ENCODE measurements at regions not wholly inside any gene's neighbourhood (a gene's known extent, or its start where the extent isn't known, plus 50 kb on each side); places are given as distances from the start of the nearest gene placed in this dataset.

- Histone ChIP-seq H3K9ac (ENCODE audit: low read length) (no peak overlapping the region), H3K4me1 (ENCODE audit: control insufficient read depth in 2 of 2, insufficient read depth in 2 of 2, low read length in 2 of 2) (no peaks in the 10 kb centered on the region), H4K20me1 (ENCODE audit: control insufficient read depth, insufficient read depth, low read length, poor library complexity, severe bottlenecking) (no peaks in the 10 kb centered on the region), H3K27ac (ENCODE audit: low read length in 2 of 2) (no peak overlapping the region), H3K4me2 (replicated peaks; ENCODE audit: low read depth, low read length, poor library complexity, severe bottlenecking) (no peak overlapping the region), H3K4me3 (ENCODE audit: control extremely low read depth in 1 of 5, extremely low read depth in 1 of 5, insufficient read depth in 1 of 5, low read depth in 2 of 5, low read length in 4 of 5) (no peak overlapping the region), H2AFZ (ENCODE audit: insufficient read depth, low read depth, low read length, poor library complexity, severe bottlenecking) (no peak overlapping the region), H3K9me3 (ENCODE audit: control extremely low read depth in 1 of 3, control insufficient read depth in 2 of 3, insufficient read depth in 1 of 3, low read length in 2 of 3) (no peaks in the 10 kb centered on the region), H3K79me2 (ENCODE audit: control insufficient read depth, insufficient read depth, low read length) (no peaks in the 10 kb centered on the region), H3K36me3 (replicated peaks in 1 of 2; ENCODE audit: control extremely low read depth in 1 of 2, control insufficient read depth in 1 of 2, extremely low read depth in 1 of 2, insufficient read depth in 2 of 2, low read length in 1 of 2) (no peaks in the 10 kb centered on the region), H3K27me3 (replicated peaks in 1 of 4; ENCODE audit: control extremely low read depth in 1 of 4, control insufficient read depth in 3 of 4, insufficient read depth in 4 of 4, low read length in 3 of 4) (no peaks in the 10 kb centered on the region)
- TF ChIP-seq CTCF (IDR thresholded peaks at IDR 0.05) = no peak
- TF ChIP-seq EZH2 (IDR thresholded peaks at IDR 0.05; ENCODE audit: borderline replicate concordance, insufficient read depth, low read depth, low read length, poor library complexity, severe bottlenecking) = no peak
- no peaks in the 10 kb centered on the region for H3K4me1 Mint-ChIP-seq
- H3K4me3 Mint-ChIP-seq = no peak overlapping the region
- ChIA-PET POLR2A (no interaction called here), CTCF (interaction anchor here (0.7 to 1.7 kb wide), 2 partner anchors 11 to 13 kb away, joined by 3 to 4 read pairs; no protein-coding TSS in a partner anchor)
- DNase-seq (no peak), ATAC-seq (ENCODE audit: low read depth) (no peak)
- no peak overlapping the region for H3K27ac Mint-ChIP-seq
- intact Hi-C loops (cut with micrococcal nuclease) = no loop called here
- no peaks in the 10 kb centered on the region for H3K9me3 Mint-ChIP-seq (ENCODE audit: insufficient read depth)
- no peaks in the 10 kb centered on the region for H3K27me3 Mint-ChIP-seq
Observed at GRCh38 chr4:170247596-170247995, 157.8 kb upstream of the AADAT start.

DNA sequence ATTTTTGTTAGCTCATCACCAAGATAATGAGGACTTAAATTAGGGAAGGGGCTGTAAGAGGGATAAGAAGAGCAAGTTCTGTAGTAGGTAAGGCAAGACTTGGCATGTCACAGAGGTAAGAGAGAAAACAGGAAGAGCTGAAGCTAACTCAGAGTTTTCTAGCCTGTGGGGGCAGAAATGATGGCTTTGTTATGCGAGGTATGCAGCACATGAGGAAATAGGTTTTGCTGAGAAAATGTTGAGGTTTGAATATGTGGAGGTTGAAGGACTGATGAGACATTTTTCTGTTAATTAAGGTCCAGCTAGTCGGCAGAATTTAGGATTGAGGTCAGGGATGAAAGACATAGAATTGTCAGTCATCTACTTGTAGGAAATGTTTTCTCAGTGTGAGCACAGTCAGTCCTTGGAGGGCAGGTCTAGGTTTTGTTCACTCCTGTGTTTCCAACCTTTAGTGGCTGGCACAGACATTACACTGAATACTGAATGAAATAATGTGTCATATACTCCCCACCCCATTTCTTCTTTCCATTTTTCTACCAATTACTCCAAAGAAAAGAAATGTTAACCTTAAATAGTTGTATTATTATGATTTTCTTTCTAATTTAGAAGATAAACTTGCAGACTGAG lies 154.0 kb upstream of the AADAT start:
- WGBS (ENCODE audit: insufficient coverage) = 78% methylated on average over 2 of the region's 2 CpGs
- Histone ChIP-seq H3K36me3 (replicated peaks in 1 of 2; ENCODE audit: control extremely low read depth in 1 of 2, control insufficient read depth in 1 of 2, extremely low read depth in 1 of 2, insufficient read depth in 2 of 2, low read length in 1 of 2) (no peaks in the 10 kb centered on the region), H3K9ac (ENCODE audit: low read length) (no peak overlapping the region), H3K27ac (ENCODE audit: low read length in 2 of 2) (no peak overlapping the region), H3K79me2 (ENCODE audit: control insufficient read depth, insufficient read depth, low read length) (no peaks in the 10 kb centered on the region), H3K4me1 (ENCODE audit: control insufficient read depth in 2 of 2, insufficient read depth in 2 of 2, low read length in 2 of 2) (no peaks in the 10 kb centered on the region), H3K9me3 (ENCODE audit: control extremely low read depth in 1 of 3, control insufficient read depth in 2 of 3, insufficient read depth in 1 of 3, low read length in 2 of 3) (no peaks in the 10 kb centered on the region), H4K20me1 (ENCODE audit: control insufficient read depth, insufficient read depth, low read length, poor library complexity, severe bottlenecking) (no peaks in the 10 kb centered on the region), H3K4me2 (replicated peaks; ENCODE audit: low read depth, low read length, poor library complexity, severe bottlenecking) (no peak overlapping the region), H3K4me3 (ENCODE audit: control extremely low read depth in 1 of 5, extremely low read depth in 1 of 5, insufficient read depth in 1 of 5, low read depth in 2 of 5, low read length in 4 of 5) (no peak overlapping the region), H2AFZ (ENCODE audit: insufficient read depth, low read depth, low read length, poor library complexity, severe bottlenecking) (no peak overlapping the region), H3K27me3 (replicated peaks in 1 of 4; ENCODE audit: control extremely low read depth in 1 of 4, control insufficient read depth in 3 of 4, insufficient read depth in 4 of 4, low read length in 3 of 4) (no peaks in the 10 kb centered on the region)
- CTCF ChIA-PET = interaction anchor here (1.3 kb wide), 1 partner anchor 16 kb away, joined by 5 read pairs; no protein-coding TSS in a partner anchor
- H3K9me3 Mint-ChIP-seq (ENCODE audit: insufficient read depth) = no peaks in the 10 kb centered on the region
- POLR2A ChIA-PET = no interaction called here
- H3K4me1 Mint-ChIP-seq = no peaks in the 10 kb centered on the region
- no peak overlapping the region for H3K4me3 Mint-ChIP-seq
- H3K27ac Mint-ChIP-seq = no peak overlapping the region
- intact Hi-C loops (cut with micrococcal nuclease) = no loop called here
- DNase-seq (no peak), ATAC-seq (ENCODE audit: low read depth) (no peak)
- TF ChIP-seq CTCF (IDR thresholded peaks at IDR 0.05) = no peak
- no peaks in the 10 kb centered on the region for H3K27me3 Mint-ChIP-seq
